Colonic mucosa (tissue), 4 donors: ENCODE measurements at regions not wholly inside any gene's neighbourhood (a gene's known extent, or its start where the extent isn't known, plus 50 kb on each side); places are given as distances from the start of the nearest gene placed in this dataset.

ENCODE experiments used
- DNase-seq: peaks from one replicate; pipeline ENCODE4 v3.0.0-alpha.2; 2020
- H3K27ac ChIP-seq: fragments of 200-600 bp; one replicate; pipeline ENCODE4 v1.8.0; 2021
- H3K27me3 ChIP-seq: fragments of 200-600 bp; one replicate; pipeline ENCODE4 v1.8.0; 2021
- H3K36me3 ChIP-seq: fragments of 200-600 bp; one replicate; pipeline ENCODE4 v1.8.0; 2021
- H3K4me1 ChIP-seq: fragments of 200-600 bp; one replicate; pipeline ENCODE4 v1.8.0; 2021; ENCODE audit warnings: mild to moderate bottlenecking
- H3K4me3 ChIP-seq: fragments of 200-600 bp; one replicate; pipeline ENCODE4 v1.8.0; 2021
- H3K9ac ChIP-seq, 2 donors: one replicate each; pipeline ENCODE4 v1.7.0; 2013; ENCODE audit warnings: control low read depth in 2 of 2, low read depth in 2 of 2, low read length in 2 of 2
- H3K9me3 ChIP-seq: fragments of 200-600 bp; one replicate; pipeline ENCODE4 v1.8.0; 2021
- intact Hi-C: fragments of 100-400 bp; cut with DNase I; formaldehyde crosslinking; loops from one replicate; pipeline ENCODE4 v1.14.1; 2022
- TF ChIP-seq, protein P1 (sequence below): fragments of 200-600 bp; IDR thresholded peaks from one replicate; pipeline ENCODE4 v1.8.0; 2022; ENCODE audit warnings: antibody characterized with exemption, mild to moderate bottlenecking
- donor health status: healthy.
- donor health status: DM: no; HTN: no; CAD: no.
- donor health status: DM: no; HTN: no; CAD: no.

DNA sequence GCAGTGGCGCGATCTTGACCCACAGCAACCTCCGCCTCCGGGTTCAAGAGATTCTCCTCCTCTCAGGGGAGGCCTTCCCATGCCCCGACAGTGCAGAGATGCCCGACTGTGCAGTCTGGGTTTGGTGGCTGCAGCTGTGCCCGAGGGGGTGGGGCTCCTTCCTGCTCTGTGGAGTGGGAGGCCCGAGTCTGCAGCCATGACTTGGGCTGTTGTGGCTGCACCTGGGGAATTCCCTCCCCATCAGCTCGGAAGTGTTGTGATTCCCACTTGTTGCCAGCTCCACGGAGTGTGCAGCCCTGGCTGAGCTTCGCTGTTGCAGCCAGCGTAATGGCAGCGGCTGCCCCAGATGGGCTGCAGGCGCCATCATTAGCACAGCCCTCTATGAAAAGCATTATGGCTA lies 66.4 kb upstream of the SMIM36 start:
- DNase-seq, result no peak

DNA sequence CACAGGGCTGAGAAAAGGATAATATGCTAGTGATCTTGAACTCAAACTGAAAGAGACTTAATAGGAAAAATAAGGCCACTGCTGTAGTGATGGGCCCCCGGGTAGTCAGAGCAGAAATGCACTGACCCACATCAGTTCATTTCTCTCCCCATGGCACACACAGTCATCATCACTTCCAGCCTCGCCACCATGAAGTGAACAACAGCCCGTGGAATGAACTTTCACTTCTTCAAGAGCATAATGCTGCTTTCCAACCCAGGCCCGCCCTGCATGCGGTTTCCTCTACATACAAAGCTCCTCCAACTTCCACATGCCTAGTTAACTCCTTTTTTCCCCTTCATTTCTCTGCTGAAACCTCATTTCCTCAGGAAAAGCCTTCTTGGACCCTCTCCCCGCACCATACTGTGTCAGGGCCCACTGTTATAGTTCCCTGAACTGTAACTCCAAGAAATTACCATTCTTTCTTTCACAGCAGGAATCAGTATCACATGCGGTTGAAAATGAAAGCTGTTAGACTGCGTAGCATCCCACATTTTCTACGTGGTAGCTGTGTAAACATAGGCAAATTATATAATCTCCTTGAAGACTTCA lies 65.8 kb upstream of the SMIM36 start:
- TF ChIP-seq, protein P1, sequence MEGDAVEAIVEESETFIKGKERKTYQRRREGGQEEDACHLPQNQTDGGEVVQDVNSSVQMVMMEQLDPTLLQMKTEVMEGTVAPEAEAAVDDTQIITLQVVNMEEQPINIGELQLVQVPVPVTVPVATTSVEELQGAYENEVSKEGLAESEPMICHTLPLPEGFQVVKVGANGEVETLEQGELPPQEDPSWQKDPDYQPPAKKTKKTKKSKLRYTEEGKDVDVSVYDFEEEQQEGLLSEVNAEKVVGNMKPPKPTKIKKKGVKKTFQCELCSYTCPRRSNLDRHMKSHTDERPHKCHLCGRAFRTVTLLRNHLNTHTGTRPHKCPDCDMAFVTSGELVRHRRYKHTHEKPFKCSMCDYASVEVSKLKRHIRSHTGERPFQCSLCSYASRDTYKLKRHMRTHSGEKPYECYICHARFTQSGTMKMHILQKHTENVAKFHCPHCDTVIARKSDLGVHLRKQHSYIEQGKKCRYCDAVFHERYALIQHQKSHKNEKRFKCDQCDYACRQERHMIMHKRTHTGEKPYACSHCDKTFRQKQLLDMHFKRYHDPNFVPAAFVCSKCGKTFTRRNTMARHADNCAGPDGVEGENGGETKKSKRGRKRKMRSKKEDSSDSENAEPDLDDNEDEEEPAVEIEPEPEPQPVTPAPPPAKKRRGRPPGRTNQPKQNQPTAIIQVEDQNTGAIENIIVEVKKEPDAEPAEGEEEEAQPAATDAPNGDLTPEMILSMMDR, result no peak
- DNase-seq, result peak; percentile 29
- Histone ChIP-seq H3K9me3 (no peaks in the 10 kb centered on the region), H3K4me3 (peak overlapping the region; percentile 17), H3K4me1 (no peaks in the 10 kb centered on the region), H3K36me3 (no peaks in the 10 kb centered on the region), H3K9ac (peak overlapping the region in 1 of 2 donors; percentile 66), H3K27me3 (no peaks in the 10 kb centered on the region), H3K27ac (peak overlapping the region; percentile 75)
- intact Hi-C loops, result no loop called here

More for the DNA sequence above, 66.4 kb upstream of the SMIM36 start:
- H3K27ac ChIP-seq, result peak overlapping the region; percentile 75
- no peaks in the 10 kb centered on the region for H3K9me3 ChIP-seq
- no peak overlapping the region for H3K9ac ChIP-seq
- intact Hi-C loops, result no loop called here
- H3K27me3 ChIP-seq, result no peaks in the 10 kb centered on the region
- peak overlapping the region; percentile 17 for H3K4me3 ChIP-seq
- no peaks in the 10 kb centered on the region for H3K4me1 ChIP-seq
- TF ChIP-seq, protein P1, result no peak
- no peaks in the 10 kb centered on the region for H3K36me3 ChIP-seq

DNA sequence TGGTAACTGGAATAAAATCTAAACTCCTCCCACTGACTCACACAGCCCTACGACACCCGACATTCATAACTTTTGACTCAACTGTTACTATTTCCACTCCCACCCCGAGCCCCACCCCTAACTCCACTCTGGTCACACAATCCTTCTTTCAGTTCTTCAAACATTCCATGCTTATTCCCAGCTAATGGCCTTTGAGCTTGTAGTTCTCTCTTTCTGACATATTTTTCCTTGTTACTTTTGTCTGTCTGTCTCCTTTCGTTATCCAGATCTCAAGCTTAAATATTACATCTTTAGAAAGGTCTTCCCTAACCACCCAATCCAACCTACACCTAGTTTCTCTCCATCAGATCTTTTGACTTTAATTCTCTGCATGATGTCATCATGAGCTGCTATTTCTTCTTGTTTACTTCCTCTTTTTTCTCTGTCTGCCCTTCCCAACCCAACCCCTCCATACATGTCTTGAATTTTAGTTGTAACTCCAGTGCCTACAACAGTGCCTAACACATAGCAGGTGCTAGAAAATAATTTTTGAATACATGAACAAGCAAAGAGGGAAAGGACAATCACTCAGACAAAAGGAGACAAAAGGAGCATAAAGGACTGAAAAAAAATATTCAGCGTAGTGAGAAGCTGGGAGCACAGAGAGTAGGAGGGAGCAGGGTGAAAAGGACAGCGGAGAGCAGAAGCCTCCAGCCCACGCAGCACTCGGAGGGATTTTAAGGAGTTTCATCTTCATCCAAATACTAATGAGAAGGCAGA lies 65.2 kb upstream of the SMIM36 start:
- intact Hi-C loops, result no loop called here
- no peak overlapping the region for H3K4me3 ChIP-seq
- peak overlapping the region; percentile 75 for H3K27ac ChIP-seq
- no peaks in the 10 kb centered on the region for H3K9me3 ChIP-seq
- H3K9ac ChIP-seq, result peak overlapping the region in 1 of 2 donors; percentile 66
- H3K27me3 ChIP-seq, result no peaks in the 10 kb centered on the region
- no peak for DNase-seq
- TF ChIP-seq, protein P1, result no peak
- no peaks in the 10 kb centered on the region for H3K4me1 ChIP-seq
- H3K36me3 ChIP-seq, result no peaks in the 10 kb centered on the region

DNA sequence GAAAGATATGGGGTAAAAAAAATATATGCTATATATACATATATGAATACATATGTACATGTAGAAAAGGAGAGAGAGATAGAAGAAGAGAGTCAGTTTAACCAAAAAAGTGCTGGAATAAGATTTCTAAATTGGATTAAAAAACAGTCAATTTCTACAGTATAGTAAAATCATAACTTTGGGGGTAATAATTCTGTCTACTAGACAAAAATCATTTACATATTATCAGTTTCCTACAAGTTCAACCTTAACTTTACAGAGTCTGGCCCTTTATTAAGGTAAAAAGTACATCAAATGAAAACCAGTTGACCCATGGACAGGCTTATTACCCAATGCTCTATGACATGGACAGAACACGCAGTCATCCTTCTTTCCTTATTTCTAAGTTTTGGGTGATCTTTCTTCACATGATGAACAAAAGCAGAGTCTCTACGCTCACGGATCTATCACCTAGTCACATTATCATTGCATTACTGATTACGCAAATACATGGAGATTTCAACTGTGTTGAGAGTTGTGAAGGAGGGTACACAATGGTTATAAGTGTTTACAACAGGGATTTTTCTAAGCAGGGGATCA lies 63.9 kb upstream of the SMIM36 start:
- Histone ChIP-seq H3K27me3 (no peaks in the 10 kb centered on the region), H3K4me1 (no peaks in the 10 kb centered on the region), H3K36me3 (no peaks in the 10 kb centered on the region), H3K4me3 (no peak overlapping the region), H3K9ac (no peak overlapping the region), H3K9me3 (no peaks in the 10 kb centered on the region), H3K27ac (no peak overlapping the region)
- DNase-seq, result no peak
- TF ChIP-seq, protein P1, result no peak
- intact Hi-C loops, result no loop called here

DNA sequence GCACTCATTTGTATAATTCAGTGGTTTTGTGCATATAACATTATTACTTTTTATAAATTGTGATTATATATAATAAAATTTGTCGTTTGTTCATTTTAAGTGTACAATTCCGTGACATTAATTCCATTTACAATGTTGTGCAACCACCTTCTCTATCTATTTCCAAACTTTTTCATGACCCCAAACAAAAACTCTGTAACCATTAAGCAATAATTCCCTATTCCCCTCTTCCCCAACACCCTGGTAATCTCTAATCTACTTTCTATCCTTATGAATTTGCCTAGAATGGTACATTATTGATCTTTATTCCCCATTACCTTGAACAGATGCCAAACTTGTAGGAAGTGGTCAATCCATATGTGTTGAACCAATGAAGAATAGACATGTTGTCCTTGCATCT lies 61.3 kb upstream of the SMIM36 start:
- H3K4me3 ChIP-seq, result no peak overlapping the region
- TF ChIP-seq, protein P1, result no peak
- no peak overlapping the region for H3K9ac ChIP-seq
- no peak overlapping the region for H3K27ac ChIP-seq
- no peak for DNase-seq
- no peaks in the 10 kb centered on the region for H3K27me3 ChIP-seq
- H3K36me3 ChIP-seq, result no peaks in the 10 kb centered on the region
- intact Hi-C loops, result no loop called here
- H3K4me1 ChIP-seq, result no peaks in the 10 kb centered on the region
- no peaks in the 10 kb centered on the region for H3K9me3 ChIP-seq
